ACHN (cell line): ENCODE measurements at regions not wholly inside any gene's neighbourhood (a gene's known extent, or its start where the extent isn't known, plus 50 kb on each side); places are given as distances from the start of the nearest gene placed in this dataset.
A peak's percentile ranks its signal among the peaks of the same experiment; 100 is the strongest.

Experiments used
- DNase-seq: peaks from one replicate; pipeline ENCODE4 v3.0.0-alpha.2; 2015
- in situ Hi-C: cut with HindIII; loops from 2 replicates; pipeline ENCODE4 v1.10.0; 2017; ENCODE audit warnings: low sequenced_read_pairs, low pct_ligation_motif_present, low pct_unique_long_range_greater_than_20kb

GRCh38 chr15:37794947-37795346, 139.5 kb upstream of the TMCO5A start:
- no peak for DNase-seq
- in situ Hi-C loops = no loop called here

- no peak for DNase-seq
- in situ Hi-C loops = no loop called here
Observed at GRCh38 chr15:37801529-37801928, 132.9 kb upstream of the TMCO5A start.

GRCh38 chr15:37806808-37807207, 127.6 kb upstream of the TMCO5A start:
- in situ Hi-C loops = no loop called here
- no peak for DNase-seq

- in situ Hi-C loops = no loop called here
- no peak for DNase-seq
Observed at GRCh38 chr15:37810381-37810780, 124.1 kb upstream of the TMCO5A start.

- no peak for DNase-seq
- in situ Hi-C loops = no loop called here
Observed at GRCh38 chr15:37813306-37813705, 121.1 kb upstream of the TMCO5A start.

- DNase-seq = no peak
- in situ Hi-C loops = no loop called here
Observed at GRCh38 chr15:37814847-37815515, 119.5 kb upstream of the TMCO5A start.

GRCh38 chr15:37818152-37818677, 116.2 kb upstream of the TMCO5A start:
- in situ Hi-C loops = no loop called here
- DNase-seq = no peak

- DNase-seq = no peak
Observed at GRCh38 chr15:37819191-37819590, 115.2 kb upstream of the TMCO5A start.

GRCh38 chr15:37820380-37821128, 113.9 kb upstream of the TMCO5A start:
- in situ Hi-C loops = no loop called here
- no peak for DNase-seq

More at GRCh38 chr15:37819191-37819590, 115.2 kb upstream of the TMCO5A start:
- in situ Hi-C loops = no loop called here

GRCh38 chr15:37823601-37824275, 110.7 kb upstream of the TMCO5A start:
- DNase-seq = no peak
- in situ Hi-C loops = no loop called here

- in situ Hi-C loops = no loop called here
Observed at GRCh38 chr15:37824717-37825382, 109.6 kb upstream of the TMCO5A start.

GRCh38 chr15:37837276-37837675, 97.2 kb upstream of the TMCO5A start:
- in situ Hi-C loops = no loop called here
- no peak for DNase-seq

More at GRCh38 chr15:37824717-37825382, 109.6 kb upstream of the TMCO5A start:
- peak; percentile 67 for DNase-seq

GRCh38 chr15:37847776-37848175, 86.7 kb upstream of the TMCO5A start:
- in situ Hi-C loops = no loop called here
- DNase-seq = no peak

- DNase-seq = no peak
- in situ Hi-C loops = no loop called here
Observed at GRCh38 chr15:37856109-37856508, 78.3 kb upstream of the TMCO5A start.

- in situ Hi-C loops = no loop called here
- no peak for DNase-seq
Observed at GRCh38 chr15:37860896-37861295, 73.5 kb upstream of the TMCO5A start.

- no peak for DNase-seq
- in situ Hi-C loops = no loop called here
Observed at GRCh38 chr15:37865687-37866086, 68.8 kb upstream of the TMCO5A start.

GRCh38 chr15:37870711-37871110, 63.7 kb upstream of the TMCO5A start:
- in situ Hi-C loops = no loop called here

GRCh38 chr15:37872661-37873060, 61.8 kb upstream of the TMCO5A start:
- in situ Hi-C loops = no loop called here
- DNase-seq = no peak

More at GRCh38 chr15:37870711-37871110, 63.7 kb upstream of the TMCO5A start:
- DNase-seq = no peak

- in situ Hi-C loops = no loop called here
Observed at GRCh38 chr15:37873336-37873735, 61.1 kb upstream of the TMCO5A start.

More at GRCh38 chr15:37873336-37873735, 61.1 kb upstream of the TMCO5A start:
- no peak for DNase-seq
